HG03442 (cell line): ENCODE measurements at regions not wholly inside any gene's neighbourhood (a gene's known extent, or its start where the extent isn't known, plus 50 kb on each side); places are given as distances from the start of the nearest gene placed in this dataset.

Source experiments
- ATAC-seq: cut with Tn5 transposase; IDR thresholded peaks from one replicate; pipeline ENCODE4 v1.9.1; 2021; ENCODE audit warnings: mild to moderate bottlenecking, moderate library complexity; ENCODE audit not compliant: unreplicated experiment

GRCh38 chr2:120598416-120598815, 137.3 kb upstream of the GLI2 start:
- ATAC-seq, result no peak

- no peak for ATAC-seq
Observed at GRCh38 chr2:120599072-120599471, 136.6 kb upstream of the GLI2 start.

- ATAC-seq, result no peak
Observed at GRCh38 chr2:120599656-120600055, 136.0 kb upstream of the GLI2 start.

GRCh38 chr2:120600335-120600734, 135.3 kb upstream of the GLI2 start:
- ATAC-seq, result no peak

GRCh38 chr2:120600786-120601185, 134.9 kb upstream of the GLI2 start:
- ATAC-seq, result no peak

- no peak for ATAC-seq
Observed at GRCh38 chr2:120601566-120601965, 134.1 kb upstream of the GLI2 start.

GRCh38 chr2:120602251-120602650, 133.4 kb upstream of the GLI2 start:
- ATAC-seq, result no peak

GRCh38 chr2:120604767-120605166, 130.9 kb upstream of the GLI2 start:
- ATAC-seq, result no peak

GRCh38 chr2:120605231-120605935, 130.3 kb upstream of the GLI2 start:
- no peak for ATAC-seq

GRCh38 chr2:120606280-120606679, 129.4 kb upstream of the GLI2 start:
- no peak for ATAC-seq

GRCh38 chr2:120606931-120607330, 128.7 kb upstream of the GLI2 start:
- ATAC-seq, result no peak

GRCh38 chr2:120607506-120607905, 128.2 kb upstream of the GLI2 start:
- no peak for ATAC-seq

GRCh38 chr2:120607996-120608395, 127.7 kb upstream of the GLI2 start:
- ATAC-seq, result no peak

GRCh38 chr2:120609826-120610395, 125.8 kb upstream of the GLI2 start:
- ATAC-seq, result no peak

- no peak for ATAC-seq
Observed at GRCh38 chr2:120611016-120611415, 124.7 kb upstream of the GLI2 start.

- ATAC-seq, result no peak
Observed at GRCh38 chr2:120611961-120612360, 123.7 kb upstream of the GLI2 start.

GRCh38 chr2:120612471-120612870, 123.2 kb upstream of the GLI2 start:
- no peak for ATAC-seq

- no peak for ATAC-seq
Observed at GRCh38 chr2:120612931-120613330, 122.7 kb upstream of the GLI2 start.

GRCh38 chr2:120613742-120614571, 121.7 kb upstream of the GLI2 start:
- no peak for ATAC-seq

- no peak for ATAC-seq
Observed at GRCh38 chr2:120614901-120615300, 120.8 kb upstream of the GLI2 start.

- ATAC-seq, result no peak
Observed at GRCh38 chr2:120616261-120616660, 119.4 kb upstream of the GLI2 start.

- no peak for ATAC-seq
Observed at GRCh38 chr2:120617055-120617454, 118.6 kb upstream of the GLI2 start.
